ENCODE measurements at regions not wholly inside any gene's neighbourhood (a gene's known extent, or its start where the extent isn't known, plus 50 kb on each side); places are given as distances from the start of the nearest gene placed in this dataset.

DNA sequence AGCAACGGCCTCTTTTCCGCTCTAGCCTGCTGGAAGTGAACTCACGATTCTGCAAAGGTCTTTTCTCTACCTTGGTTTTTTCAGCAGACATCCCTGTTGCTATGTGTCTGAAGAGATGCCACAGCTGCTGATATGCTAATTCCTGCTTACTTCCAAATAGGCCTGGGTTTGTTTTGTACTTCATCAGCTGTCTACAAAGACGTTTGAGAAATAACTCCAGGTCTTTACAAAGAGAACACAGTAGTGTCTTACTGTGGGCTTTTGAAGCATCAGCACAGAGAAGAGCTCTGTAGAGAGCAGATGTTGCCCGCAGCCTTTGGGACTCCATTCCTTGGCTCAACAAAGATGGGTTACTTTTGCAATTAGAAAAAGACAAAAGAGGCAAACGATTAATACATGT is 1366.5 kb downstream of the AACS start:
- POLR2A ChIA-PET = no interaction called here
- Histone ChIP-seq H3K4me1 (ENCODE audit: insufficient read depth, low read length, poor library complexity, severe bottlenecking) (no peaks in the 10 kb centered on the region), H4K20me1 (ENCODE audit: insufficient read depth, low read length) (no peaks in the 10 kb centered on the region), H3K27ac (ENCODE audit: low read depth, low read length, poor library complexity, severe bottlenecking) (no peak overlapping the region), H3K9me3 (ENCODE audit: low read length) (no peaks in the 10 kb centered on the region), H3K4me3 (ENCODE audit: low read depth, low read length, poor library complexity, severe bottlenecking) (no peak overlapping the region), H3K4me2 (ENCODE audit: low read length) (no peak overlapping the region), H3K79me2 (ENCODE audit: insufficient read depth, low read depth, low read length) (no peaks in the 10 kb centered on the region), H2AFZ (ENCODE audit: low read length) (no peak overlapping the region), H3K9me2 (ENCODE audit: insufficient read depth, low read length) (no peaks in the 10 kb centered on the region), H3K36me3 (ENCODE audit: insufficient read depth, low read length) (no peaks in the 10 kb centered on the region)
- intact Hi-C loops (cut with micrococcal nuclease; ENCODE audit: unreplicated experiment) = no loop called here
- TF ChIP-seq CTCF (conservative IDR thresholded peaks at IDR 0.05; ENCODE audit: low read length) (no peak), EZH2phosphoT487 (IDR thresholded peaks at IDR 0.05; ENCODE audit: borderline replicate concordance, low read depth, low read length) (no peak)
- DNase-seq (ENCODE audit: low spot score) = no peak
- BruUV-seq (replicated peaks) = no TSS peak
- CTCF ChIA-PET (ENCODE audit: unreplicated experiment) = no interaction called here

DNA sequence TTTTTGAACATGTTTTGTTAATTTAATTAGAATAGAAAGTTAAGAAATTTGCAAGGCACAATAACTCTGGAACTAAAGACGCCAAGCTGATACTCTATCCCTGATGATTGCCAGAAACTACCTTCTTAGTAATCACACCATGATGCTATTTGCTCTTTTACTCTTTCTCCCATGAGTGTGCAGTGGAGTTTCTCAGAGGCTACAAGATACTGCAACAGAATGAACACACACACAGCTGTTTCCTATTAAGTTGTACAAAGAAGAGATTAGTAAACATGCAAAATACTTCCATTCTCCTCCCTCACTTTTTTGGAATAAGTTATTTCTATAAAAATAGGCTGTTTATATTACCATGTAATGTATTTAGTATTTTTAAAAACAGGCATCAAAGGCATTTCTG is 1367.5 kb downstream of the AACS start:
- no peaks in the 10 kb centered on the region for H3K36me3 ChIP-seq (ENCODE audit: insufficient read depth, low read length)
- no peak for DNase-seq (ENCODE audit: low spot score)
- no peak overlapping the region for H3K27ac ChIP-seq (ENCODE audit: low read depth, low read length, poor library complexity, severe bottlenecking)
- intact Hi-C loops (cut with micrococcal nuclease; ENCODE audit: unreplicated experiment) = no loop called here
- no peaks in the 10 kb centered on the region for H4K20me1 ChIP-seq (ENCODE audit: insufficient read depth, low read length)
- no peaks in the 10 kb centered on the region for H3K79me2 ChIP-seq (ENCODE audit: insufficient read depth, low read depth, low read length)
- BruUV-seq (replicated peaks) = no TSS peak
- no peak overlapping the region for H2AFZ ChIP-seq (ENCODE audit: low read length)
- H3K9me3 ChIP-seq (ENCODE audit: low read length) = no peaks in the 10 kb centered on the region
- ChIA-PET CTCF (ENCODE audit: unreplicated experiment) (no interaction called here), POLR2A (no interaction called here)
- TF ChIP-seq CTCF (conservative IDR thresholded peaks at IDR 0.05; ENCODE audit: low read length) (no peak), EZH2phosphoT487 (IDR thresholded peaks at IDR 0.05; ENCODE audit: borderline replicate concordance, low read depth, low read length) (no peak)
- H3K4me1 ChIP-seq (ENCODE audit: insufficient read depth, low read length, poor library complexity, severe bottlenecking) = no peaks in the 10 kb centered on the region
- H3K4me3 ChIP-seq (ENCODE audit: low read depth, low read length, poor library complexity, severe bottlenecking) = no peak overlapping the region
- no peak overlapping the region for H3K4me2 ChIP-seq (ENCODE audit: low read length)
- no peaks in the 10 kb centered on the region for H3K9me2 ChIP-seq (ENCODE audit: insufficient read depth, low read length)

DNA sequence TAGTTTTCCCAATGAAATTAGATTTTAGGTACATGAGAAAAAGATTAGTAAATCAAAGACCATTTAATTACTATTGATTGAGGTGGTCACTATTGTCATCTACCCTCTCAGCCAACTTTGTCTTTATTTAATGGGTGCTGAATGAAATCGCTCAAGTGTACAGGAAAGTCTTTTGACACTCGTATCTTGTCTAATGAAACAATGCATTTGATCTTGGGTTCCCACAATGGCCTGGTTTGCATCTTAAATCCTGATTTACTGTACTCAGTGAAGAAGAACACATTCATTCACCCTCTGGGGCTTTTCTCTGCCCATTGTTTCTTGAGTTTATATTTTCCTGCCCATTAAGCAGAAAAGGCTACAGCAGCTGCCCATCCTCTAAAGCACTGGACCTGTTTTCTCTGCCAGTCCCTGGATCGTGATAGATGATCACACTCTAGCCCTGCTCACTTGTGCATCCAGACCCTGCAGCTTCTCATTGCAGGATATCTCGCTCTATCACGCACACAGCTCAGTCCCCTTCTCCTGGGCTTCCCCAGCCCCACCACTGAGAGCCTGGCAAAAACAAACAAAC is 1369.3 kb downstream of the AACS start:
- TF ChIP-seq CTCF (conservative IDR thresholded peaks at IDR 0.05; ENCODE audit: low read length) = no peak
- TF ChIP-seq EZH2phosphoT487 (IDR thresholded peaks at IDR 0.05; ENCODE audit: borderline replicate concordance, low read depth, low read length) = no peak
- BruUV-seq (replicated peaks) = no TSS peak
- Histone ChIP-seq H3K4me3 (ENCODE audit: low read depth, low read length, poor library complexity, severe bottlenecking) (no peak overlapping the region), H3K27ac (ENCODE audit: low read depth, low read length, poor library complexity, severe bottlenecking) (no peak overlapping the region), H3K4me1 (ENCODE audit: insufficient read depth, low read length, poor library complexity, severe bottlenecking) (no peaks in the 10 kb centered on the region), H2AFZ (ENCODE audit: low read length) (no peak overlapping the region), H3K9me3 (ENCODE audit: low read length) (no peaks in the 10 kb centered on the region), H3K36me3 (ENCODE audit: insufficient read depth, low read length) (no peaks in the 10 kb centered on the region), H4K20me1 (ENCODE audit: insufficient read depth, low read length) (no peaks in the 10 kb centered on the region), H3K79me2 (ENCODE audit: insufficient read depth, low read depth, low read length) (no peaks in the 10 kb centered on the region), H3K4me2 (ENCODE audit: low read length) (no peak overlapping the region), H3K9me2 (ENCODE audit: insufficient read depth, low read length) (no peaks in the 10 kb centered on the region)
- POLR2A ChIA-PET = no interaction called here
- intact Hi-C loops (cut with micrococcal nuclease; ENCODE audit: unreplicated experiment) = no loop called here
- DNase-seq (ENCODE audit: low spot score) = no peak
- CTCF ChIA-PET (ENCODE audit: unreplicated experiment) = no interaction called here
